IMR-90 (cell line): ENCODE measurements at regions not wholly inside any gene's neighbourhood (a gene's known extent, or its start where the extent isn't known, plus 50 kb on each side); places are given as distances from the start of the nearest gene placed in this dataset.

Experiments used
- ATAC-seq: fragments of 200-7000 bp; cut with Tn5 transposase; 2 replicates; pipeline ENCODE4 v1.9.1; 2020; ENCODE audit warnings: low read depth, mild to moderate bottlenecking, moderate library complexity
- BruUV-seq: library from RNA; stranded (reverse); fragments of 400-500 nt; replicated peaks from 2 replicates; lab custom pipeline; 2021; lab: Mats Ljungman, UMichigan
- CTCF ChIA-PET: fragments of 300-600 bp; formaldehyde crosslinking; extraction: SDS; loops from one replicate; lab custom pipeline; 2021; ENCODE audit warnings: antibody characterized with exemption; lab: Yijun Ruan, JAX
- POLR2A ChIA-PET: fragments of 300-600 bp; sonication (Branson Sonifier 250); formaldehyde crosslinking; loops from one replicate; lab custom pipeline; 2022; ENCODE audit warnings: antibody characterized with exemption; ENCODE audit not compliant: unreplicated experiment; lab: Charles Lee
- DNase-seq: peaks from one replicate; pipeline ENCODE4 v3.0.0; 2013
- H2AFZ ChIP-seq: replicated peaks from 2 replicates; pipeline ENCODE3; 2013; ENCODE audit warnings: low read length, mild to moderate bottlenecking; ENCODE audit not compliant: poor library complexity
- H2AK5ac ChIP-seq: 2 replicates; pipeline ENCODE4 v1.6.1; 2013; ENCODE audit warnings: low read depth, low read length, inconsistent platforms
- H2AK9ac ChIP-seq: replicated peaks from 2 replicates; pipeline ENCODE3; 2013; ENCODE audit warnings: mild to moderate bottlenecking, low read depth, low read length, moderate library complexity; ENCODE audit not compliant: poor library complexity
- H2BK120ac ChIP-seq: 2 replicates; pipeline ENCODE4 v1.6.1; 2013; ENCODE audit warnings: low read depth, low read length, inconsistent platforms
- H2BK15ac ChIP-seq: 3 replicates; pipeline ENCODE4 v1.6.1; 2013; ENCODE audit warnings: low read depth, low read length, inconsistent platforms
- H2BK20ac ChIP-seq: 2 replicates; pipeline ENCODE4 v1.6.1; 2013; ENCODE audit warnings: low read depth, mild to moderate bottlenecking, inconsistent platforms, low read length, moderate library complexity
- H2BK5ac ChIP-seq: 2 replicates; pipeline ENCODE4 v1.6.1; 2013; ENCODE audit warnings: mild to moderate bottlenecking, low read depth, low read length, inconsistent platforms; ENCODE audit not compliant: poor library complexity, severe bottlenecking
- H3K14ac ChIP-seq: replicated peaks from 2 replicates; pipeline ENCODE4 v1.6.1; 2013; ENCODE audit warnings: low read depth, low read length, inconsistent platforms
- H3K18ac ChIP-seq: 2 replicates; pipeline ENCODE4 v1.6.1; 2013; ENCODE audit warnings: low read depth, low read length, control low read depth
- H3K23ac ChIP-seq: 2 replicates; pipeline ENCODE4 v1.6.1; 2013; ENCODE audit warnings: low read depth, low read length, inconsistent platforms
- H3K27ac ChIP-seq: 2 replicates; pipeline ENCODE4 v1.5.1; 2013; ENCODE audit warnings: mild to moderate bottlenecking, control low read depth, low read length; ENCODE audit not compliant: insufficient read depth
- H3K27me3 ChIP-seq: 2 replicates; pipeline ENCODE4 v1.6.1; 2013; ENCODE audit warnings: low read length; ENCODE audit not compliant: control insufficient read depth, insufficient read depth
- H3K36me3 ChIP-seq: 2 replicates; pipeline ENCODE4 v1.6.1; 2013; ENCODE audit warnings: low read length, mixed read lengths; ENCODE audit not compliant: control insufficient read depth, insufficient read depth
- H3K4ac ChIP-seq: 2 replicates; pipeline ENCODE4 v1.6.1; 2013; ENCODE audit warnings: low read depth, low read length, inconsistent platforms
- H3K4me1 ChIP-seq: 2 replicates; pipeline ENCODE4 v1.6.1; 2013; ENCODE audit warnings: low read length, mixed read lengths; ENCODE audit not compliant: control insufficient read depth, insufficient read depth
- H3K4me2 ChIP-seq: 2 replicates; pipeline ENCODE4 v1.6.1; 2013; ENCODE audit warnings: low read depth, mild to moderate bottlenecking, control low read depth, low read length, moderate library complexity
- H3K4me3 ChIP-seq: 2 replicates; pipeline ENCODE4 v1.5.1; 2013; ENCODE audit warnings: low read depth, mild to moderate bottlenecking, control low read depth, low read length, moderate library complexity; ENCODE audit not compliant: insufficient read depth
- H3K56ac ChIP-seq: 2 replicates; pipeline ENCODE4 v1.6.1; 2013; ENCODE audit warnings: low read length, inconsistent platforms; ENCODE audit not compliant: insufficient read depth; ENCODE audit errors: extremely low read depth
- H3K79me1 ChIP-seq, 2 experiments: 2 replicates each; pipeline ENCODE4 v1.6.1; 2013; ENCODE audit warnings: low read length in 2 of 2, inconsistent platforms in 1 of 2, low read depth in 1 of 2
- H3K9ac ChIP-seq: 2 replicates; pipeline ENCODE4 v1.6.1; 2013; ENCODE audit warnings: low read depth, low read length, control low read depth
- H3K9me1 ChIP-seq: 2 replicates; pipeline ENCODE4 v1.6.1; 2013; ENCODE audit warnings: low read length, inconsistent platforms; ENCODE audit not compliant: insufficient read depth
- H3K9me3 ChIP-seq: 2 replicates; pipeline ENCODE4 v1.6.1; 2013; ENCODE audit warnings: low read length; ENCODE audit not compliant: control insufficient read depth, insufficient read depth
- H4K20me1 ChIP-seq: 2 replicates; pipeline ENCODE4 v1.6.1; 2013; ENCODE audit warnings: low read length, inconsistent platforms; ENCODE audit not compliant: insufficient read depth
- H4K5ac ChIP-seq: 2 replicates; pipeline ENCODE4 v1.6.1; 2013; ENCODE audit warnings: mild to moderate bottlenecking, low read depth, low read length, control low read depth
- H4K8ac ChIP-seq, 2 experiments: 2 replicates each; pipeline ENCODE4 v1.6.1; 2013; ENCODE audit warnings: low read depth in 2 of 2, low read length in 2 of 2, control low read depth in 1 of 2, inconsistent platforms in 1 of 2
- H4K91ac ChIP-seq: 2 replicates; pipeline ENCODE4 v1.6.1; 2013; ENCODE audit warnings: low read depth, low read length, inconsistent platforms; ENCODE audit not compliant: insufficient read depth
- BHLHE40 ChIP-seq: fragments of 150-350 bp; IDR thresholded peaks from 2 replicates; pipeline ENCODE4 v1.6.1; 2016; ENCODE audit warnings: mild to moderate bottlenecking, low read depth, low read length
- CEBPB ChIP-seq: IDR thresholded peaks from 2 replicates; pipeline ENCODE4 v1.6.1; 2012; ENCODE audit warnings: low read depth, low read length, improper control_type of control experiment
- CHD1 ChIP-seq: IDR thresholded peaks from 2 replicates; pipeline ENCODE4 v1.6.1; 2012; ENCODE audit warnings: low read depth, low read length, improper control_type of control experiment
- FOS ChIP-seq: fragments of 150-350 bp; IDR thresholded peaks from 2 replicates; pipeline ENCODE4 v1.6.1; 2016; ENCODE audit warnings: low read depth, low read length
- MAFK ChIP-seq: IDR thresholded peaks from 2 replicates; pipeline ENCODE4 v1.6.1; 2012; ENCODE audit warnings: low read depth, low read length, improper control_type of control experiment
- MAZ ChIP-seq: IDR thresholded peaks from 2 replicates; pipeline ENCODE4 v1.6.1; 2012; ENCODE audit warnings: low read depth, mild to moderate bottlenecking, low read length, improper control_type of control experiment, moderate library complexity, borderline replicate concordance
- MXI1 ChIP-seq: IDR thresholded peaks from 2 replicates; pipeline ENCODE4 v1.6.1; 2012; ENCODE audit warnings: low read depth, mild to moderate bottlenecking, low read length, moderate library complexity, borderline replicate concordance
- NFE2L2 ChIP-seq: fragments of 150-350 bp; IDR thresholded peaks from 2 replicates; pipeline ENCODE4 v1.6.1; 2016; ENCODE audit warnings: low read depth, mild to moderate bottlenecking, low read length
- POLR2A ChIP-seq: IDR thresholded peaks from 2 replicates; pipeline ENCODE4 v1.6.1; 2012; ENCODE audit warnings: mild to moderate bottlenecking, low read depth, low read length
- RAD21 ChIP-seq: IDR thresholded peaks from 2 replicates; pipeline ENCODE4 v1.6.1; 2012; ENCODE audit warnings: low read length, improper control_type of control experiment
- RCOR1 ChIP-seq: IDR thresholded peaks from 2 replicates; pipeline ENCODE4 v1.6.1; 2012; ENCODE audit warnings: mild to moderate bottlenecking, low read length, improper control_type of control experiment; ENCODE audit not compliant: insufficient replicate concordance
- RFX5 ChIP-seq: IDR thresholded peaks from 2 replicates; pipeline ENCODE4 v1.8.0; 2012; ENCODE audit warnings: low read depth, mild to moderate bottlenecking, low read length, moderate library complexity
- SMC3 ChIP-seq: fragments of 150-350 bp; IDR thresholded peaks from 2 replicates; pipeline ENCODE4 v1.6.1; 2016; ENCODE audit warnings: low read depth, mild to moderate bottlenecking, antibody characterized with exemption, low read length, moderate library complexity
- WGBS, 2 experiments: methylation state at CpG; one replicate each; pipeline versions ENCODE4 v1.1.5 to v1.1.7; 2013; ENCODE audit warnings: missing lambda C conversion rate in 2 of 2; ENCODE audit not compliant: insufficient read length in 1 of 2; ENCODE audit errors: extremely low coverage in 2 of 2; 5-methylcytosine and 5-hydroxymethylcytosine counted together
- dilution Hi-C: fragments of 300-500 bp; cut with HindIII; formaldehyde crosslinking; loops from one replicate; pipeline ENCODE4 v1.14.3; 2018; ENCODE audit warnings: low sequenced_read_pairs; ENCODE audit not compliant: unreplicated experiment
- in situ Hi-C: fragments of 300-500 bp; cut with MboI; formaldehyde crosslinking; loops from 3 replicates; pipeline ENCODE4 v1.14.3; 2019; ENCODE audit warnings: low sequenced_read_pairs, inconsistent platforms, mixed read lengths
- intact Hi-C: fragments of 100-400 bp; cut with micrococcal nuclease; formaldehyde crosslinking; loops from 2 replicates; pipeline ENCODE4 v1.10.0; 2022
- TF ChIP-seq, protein P1 (sequence below): conservative IDR thresholded peaks from 2 replicates; pipeline ENCODE4 v1.5.1; 2012; ENCODE audit warnings: mild to moderate bottlenecking, low read depth, low read length, improper control_type of control experiment
- TF ChIP-seq, protein P2 (sequence below): fragments of 150-350 bp; IDR thresholded peaks from 2 replicates; pipeline ENCODE4 v1.6.1; 2016; ENCODE audit warnings: low read depth, mild to moderate bottlenecking, low read length, moderate library complexity, borderline replicate concordance
- TF ChIP-seq, protein P3 (sequence below): fragments of 150-350 bp; IDR thresholded peaks from 2 replicates; pipeline ENCODE4 v1.6.1; 2017; ENCODE audit warnings: mild to moderate bottlenecking, antibody characterized with exemption, low read length, low read depth

DNA sequence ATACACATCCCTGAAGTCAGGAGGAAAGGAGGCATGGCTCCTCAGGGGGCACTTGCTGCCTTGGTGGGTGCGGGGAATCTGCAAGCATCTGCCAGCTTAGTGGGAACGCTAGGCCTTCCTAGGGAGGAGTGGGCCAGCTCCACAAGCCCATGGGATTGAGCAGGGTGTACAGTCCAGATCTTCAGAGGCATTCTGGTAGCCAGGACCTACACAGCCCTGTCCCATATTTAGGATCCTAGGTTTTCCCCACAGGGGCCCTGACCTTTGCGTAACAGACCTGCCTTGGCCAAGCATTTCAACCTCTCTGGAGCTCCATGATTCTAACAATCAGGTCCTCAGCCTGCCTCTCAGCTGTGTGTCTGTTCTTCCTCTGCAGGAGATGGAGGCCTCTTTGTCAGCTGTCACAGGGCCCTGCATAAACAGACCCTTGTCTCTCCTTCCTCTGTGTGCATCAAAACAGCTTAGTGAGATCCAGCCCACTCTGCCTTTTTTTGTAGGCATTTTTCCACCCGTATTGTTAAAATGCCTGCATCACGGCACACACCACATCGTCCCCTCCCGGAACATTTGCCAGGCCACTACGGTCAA lies 140.2 kb upstream of the NDUFV2 start:
- POLR2A ChIA-PET = no interaction called here
- H2AFZ ChIP-seq = no peak overlapping the region
- peak overlapping the region; percentile 10 to 50; a peak in 2 of 4 replicates for H4K8ac ChIP-seq
- peak overlapping the region; percentile 95 for H2AK5ac ChIP-seq
- peak overlapping the region; percentile 48 for H4K91ac ChIP-seq
- no peak overlapping the region for H3K27ac ChIP-seq
- H3K4ac ChIP-seq = peak overlapping the region; percentile 81; the same call in 1 of the 2 replicates
- in situ Hi-C loops (no loop called here), intact Hi-C loops (no loop called here), dilution Hi-C loops (no loop called here)
- no peaks in the 10 kb centered on the region; a peak in 1 of 4 replicates for H3K79me1 ChIP-seq
- peak overlapping the region; percentile 18 for H2BK5ac ChIP-seq
- peak overlapping the region; percentile 68 for H2BK20ac ChIP-seq
- 95% methylated on average over 6 of the region's 8 CpGs; no CpG with 5 or more reads in 1 of the 2 experiments for WGBS, 2 experiments
- TF ChIP-seq MAFK (no peak), MXI1 (no peak), POLR2A (no peak), FOS (no peak), BHLHE40 (no peak), CEBPB (no peak), MAZ (no peak), RCOR1 (no peak), CHD1 (no peak), SMC3 (no peak), NFE2L2 (no peak), RFX5 (no peak), RAD21 (no peak)
- TF ChIP-seq, protein P1, sequence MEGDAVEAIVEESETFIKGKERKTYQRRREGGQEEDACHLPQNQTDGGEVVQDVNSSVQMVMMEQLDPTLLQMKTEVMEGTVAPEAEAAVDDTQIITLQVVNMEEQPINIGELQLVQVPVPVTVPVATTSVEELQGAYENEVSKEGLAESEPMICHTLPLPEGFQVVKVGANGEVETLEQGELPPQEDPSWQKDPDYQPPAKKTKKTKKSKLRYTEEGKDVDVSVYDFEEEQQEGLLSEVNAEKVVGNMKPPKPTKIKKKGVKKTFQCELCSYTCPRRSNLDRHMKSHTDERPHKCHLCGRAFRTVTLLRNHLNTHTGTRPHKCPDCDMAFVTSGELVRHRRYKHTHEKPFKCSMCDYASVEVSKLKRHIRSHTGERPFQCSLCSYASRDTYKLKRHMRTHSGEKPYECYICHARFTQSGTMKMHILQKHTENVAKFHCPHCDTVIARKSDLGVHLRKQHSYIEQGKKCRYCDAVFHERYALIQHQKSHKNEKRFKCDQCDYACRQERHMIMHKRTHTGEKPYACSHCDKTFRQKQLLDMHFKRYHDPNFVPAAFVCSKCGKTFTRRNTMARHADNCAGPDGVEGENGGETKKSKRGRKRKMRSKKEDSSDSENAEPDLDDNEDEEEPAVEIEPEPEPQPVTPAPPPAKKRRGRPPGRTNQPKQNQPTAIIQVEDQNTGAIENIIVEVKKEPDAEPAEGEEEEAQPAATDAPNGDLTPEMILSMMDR = no peak
- TF ChIP-seq, protein P2, sequence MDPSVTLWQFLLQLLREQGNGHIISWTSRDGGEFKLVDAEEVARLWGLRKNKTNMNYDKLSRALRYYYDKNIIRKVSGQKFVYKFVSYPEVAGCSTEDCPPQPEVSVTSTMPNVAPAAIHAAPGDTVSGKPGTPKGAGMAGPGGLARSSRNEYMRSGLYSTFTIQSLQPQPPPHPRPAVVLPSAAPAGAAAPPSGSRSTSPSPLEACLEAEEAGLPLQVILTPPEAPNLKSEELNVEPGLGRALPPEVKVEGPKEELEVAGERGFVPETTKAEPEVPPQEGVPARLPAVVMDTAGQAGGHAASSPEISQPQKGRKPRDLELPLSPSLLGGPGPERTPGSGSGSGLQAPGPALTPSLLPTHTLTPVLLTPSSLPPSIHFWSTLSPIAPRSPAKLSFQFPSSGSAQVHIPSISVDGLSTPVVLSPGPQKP = no peak
- TF ChIP-seq, protein P3, sequence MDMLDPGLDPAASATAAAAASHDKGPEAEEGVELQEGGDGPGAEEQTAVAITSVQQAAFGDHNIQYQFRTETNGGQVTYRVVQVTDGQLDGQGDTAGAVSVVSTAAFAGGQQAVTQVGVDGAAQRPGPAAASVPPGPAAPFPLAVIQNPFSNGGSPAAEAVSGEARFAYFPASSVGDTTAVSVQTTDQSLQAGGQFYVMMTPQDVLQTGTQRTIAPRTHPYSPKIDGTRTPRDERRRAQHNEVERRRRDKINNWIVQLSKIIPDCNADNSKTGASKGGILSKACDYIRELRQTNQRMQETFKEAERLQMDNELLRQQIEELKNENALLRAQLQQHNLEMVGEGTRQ = no peak
- peak overlapping the region; percentile 6 for H3K18ac ChIP-seq
- peak overlapping the region; percentile 85 for H2BK120ac ChIP-seq
- DNase-seq = no peak
- H3K9me3 ChIP-seq = no peaks in the 10 kb centered on the region
- H3K4me1 ChIP-seq = peaks cover 9% of the 10 kb centered on the region; the same call in 1 of the 2 replicates
- no peak overlapping the region for H3K4me3 ChIP-seq
- peak overlapping the region; percentile 8; the same call in 1 of the 2 replicates for H4K5ac ChIP-seq
- no peaks in the 10 kb centered on the region for H3K36me3 ChIP-seq
- H2BK15ac ChIP-seq = peak overlapping the region; percentile 80; the same call in 2 of the 3 replicates
- CTCF ChIA-PET = interaction anchor here (1.2 kb wide), 1 partner anchor 108 kb away, joined by 3 read pairs; no protein-coding TSS in a partner anchor
- no peaks in the 10 kb centered on the region for H3K27me3 ChIP-seq
- H3K9me1 ChIP-seq = peaks cover 18% of the 10 kb centered on the region
- H3K9ac ChIP-seq = no peak overlapping the region
- H3K14ac ChIP-seq = peak overlapping the region; percentile 43; the same call in 1 of the 2 replicates
- H3K4me2 ChIP-seq = no peak overlapping the region
- ATAC-seq = no peak
- H4K20me1 ChIP-seq = no peaks in the 10 kb centered on the region
- peak overlapping the region; percentile 67 for H2AK9ac ChIP-seq
- BruUV-seq = no TSS peak
- no peak overlapping the region for H3K23ac ChIP-seq
- no peak overlapping the region for H3K56ac ChIP-seq
